ENCODE measurements at regions not wholly inside any gene's neighbourhood (a gene's known extent, or its start where the extent isn't known, plus 50 kb on each side); places are given as distances from the start of the nearest gene placed in this dataset.
"Not testable (repeated sequence)": the region's sequence is repeated elsewhere in the genome, so short reads cannot be mapped to it uniquely, and the experiment has no call there.

- H3K27ac ChIP-seq; H3K27me3 ChIP-seq; intact Hi-C loops (cut with DNase I; ENCODE audit: low total_unique reads); H3K36me3 ChIP-seq; DNase-seq; H3K4me1 ChIP-seq; H3K4me3 ChIP-seq: not testable (repeated sequence)
- WGBS, 5 donors, result 78 to 80% (median 79%) methylated on average over 17 to 20 of the region's 20 CpGs
- H3K9me3 ChIP-seq, result peaks cover 0 to 20% (median 14%) of the 10 kb centered on the region in 4 donors
Measured at GRCh38 chr14:105917136-105917932, 391.0 kb downstream of the TMEM121 start.

GRCh38 chr14:105917933-105918436 lies 391.6 kb downstream of the TMEM121 start:
- Histone ChIP-seq H3K36me3 (no peaks in the 10 kb centered on the region), H3K27me3 (peaks cover 0 to 6% (median 0%) of the 10 kb centered on the region in 3 donors), H3K4me3 (no peak overlapping the region), H3K4me1 (no peaks in the 10 kb centered on the region), H3K9me3 (peaks cover 0 to 26% (median 18%) of the 10 kb centered on the region in 4 donors), H3K27ac (no peak overlapping the region)
- intact Hi-C loops (cut with DNase I; ENCODE audit: low total_unique reads), result no loop called here
- no peak for TF ChIP-seq CTCF (IDR thresholded peaks at IDR 0.05)
- TF ChIP-seq POLR2A (IDR thresholded peaks at IDR 0.05), result no peak
- no peak for TF ChIP-seq POLR2AphosphoS5 (IDR thresholded peaks at IDR 0.05)
- TF ChIP-seq EP300 (IDR thresholded peaks at IDR 0.05), result no peak
- 74 to 87% (median 81%) methylated on average over 10 of the region's 10 CpGs for WGBS, 5 donors
- no peak for DNase-seq

- H3K27ac ChIP-seq, result no peak overlapping the region
- no peak for DNase-seq
- TF ChIP-seq POLR2AphosphoS5 (IDR thresholded peaks at IDR 0.05), result no peak
- no peak for TF ChIP-seq CTCF (IDR thresholded peaks at IDR 0.05)
- TF ChIP-seq POLR2A (IDR thresholded peaks at IDR 0.05), result no peak
- no peak for TF ChIP-seq EP300 (IDR thresholded peaks at IDR 0.05)
- no peaks in the 10 kb centered on the region for H3K36me3 ChIP-seq
- H3K4me1 ChIP-seq, result no peaks in the 10 kb centered on the region
- H3K4me3 ChIP-seq, result no peak overlapping the region
- peaks cover 0 to 26% (median 18%) of the 10 kb centered on the region in 4 donors for H3K9me3 ChIP-seq
- H3K27me3 ChIP-seq, result peaks cover 0 to 6% (median 0%) of the 10 kb centered on the region in 3 donors
- intact Hi-C loops (cut with DNase I; ENCODE audit: low total_unique reads), result no loop called here
- 64 to 83% (median 73%) methylated on average over 3 to 17 of the region's 17 CpGs for WGBS, 5 donors
Measured at GRCh38 chr14:105918496-105919262, 392.3 kb downstream of the TMEM121 start.

- peaks cover 0 to 6% (median 0%) of the 10 kb centered on the region in 3 donors for H3K27me3 ChIP-seq
- TF ChIP-seq POLR2AphosphoS5 (IDR thresholded peaks at IDR 0.05) (no peak), EP300 (IDR thresholded peaks at IDR 0.05) (no peak), POLR2A (IDR thresholded peaks at IDR 0.05) (no peak), CTCF (IDR thresholded peaks at IDR 0.05) (no peak)
- no peaks in the 10 kb centered on the region for H3K4me1 ChIP-seq
- intact Hi-C loops (cut with DNase I; ENCODE audit: low total_unique reads), result no loop called here
- H3K36me3 ChIP-seq, result no peaks in the 10 kb centered on the region
- H3K27ac ChIP-seq, result no peak overlapping the region
- H3K4me3 ChIP-seq, result no peak overlapping the region
- peaks cover 0 to 26% (median 18%) of the 10 kb centered on the region in 4 donors for H3K9me3 ChIP-seq
- 66 to 88% (median 87%) methylated on average over 6 to 21 of the region's 21 CpGs for WGBS, 5 donors
- DNase-seq, result no peak
Measured at GRCh38 chr14:105919458-105920150, 393.2 kb downstream of the TMEM121 start.

GRCh38 chr14:105920151-105920700 lies 393.8 kb downstream of the TMEM121 start:
- H3K27me3 ChIP-seq; DNase-seq; intact Hi-C loops (cut with DNase I; ENCODE audit: low total_unique reads); H3K27ac ChIP-seq; H3K4me1 ChIP-seq; H3K4me3 ChIP-seq; H3K36me3 ChIP-seq: not testable (repeated sequence)
- peaks cover 0 to 26% (median 18%) of the 10 kb centered on the region in 4 donors for H3K9me3 ChIP-seq
- WGBS, 5 donors, result 73 to 82% (median 78%) methylated on average over 5 to 11 of the region's 11 CpGs

- 82 to 90% (median 87%) methylated on average over 18 to 24 of the region's 24 CpGs for WGBS, 5 donors
- DNase-seq; H3K27me3 ChIP-seq; H3K27ac ChIP-seq; intact Hi-C loops (cut with DNase I; ENCODE audit: low total_unique reads); H3K4me3 ChIP-seq; H3K4me1 ChIP-seq; H3K36me3 ChIP-seq: not testable (repeated sequence)
- peaks cover 0 to 23% (median 17%) of the 10 kb centered on the region in 4 donors for H3K9me3 ChIP-seq
Measured at GRCh38 chr14:105920803-105921755, 394.7 kb downstream of the TMEM121 start.

All from stomach (tissue), 8 donors.